ENCODE measurements at regions not wholly inside any gene's neighbourhood (a gene's known extent, or its start where the extent isn't known, plus 50 kb on each side); places are given as distances from the start of the nearest gene placed in this dataset.
"Not testable (repeated sequence)": the region's sequence is repeated elsewhere in the genome, so short reads cannot be mapped to it uniquely, and the experiment has no call there.

DNA sequence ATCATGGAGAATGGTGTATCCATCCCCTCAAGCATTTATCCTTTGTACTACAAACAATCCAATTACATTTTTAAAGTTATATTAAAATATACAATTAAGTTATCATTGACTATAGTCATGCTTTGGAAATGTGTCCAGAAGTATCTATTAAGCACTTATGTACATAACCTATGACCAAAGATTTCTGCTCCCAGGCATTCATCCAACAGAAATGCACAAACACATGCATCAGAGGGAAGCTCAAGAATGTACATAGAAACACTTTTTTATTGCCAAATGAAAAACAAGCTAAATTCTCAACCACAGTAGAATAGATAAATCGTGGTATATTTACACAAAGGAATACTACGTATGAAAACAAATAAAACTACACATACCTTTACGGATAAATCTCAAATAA lies 700.5 kb upstream of the ZNF608 start:
- H3K36me3 ChIP-seq, result no peaks in the 10 kb centered on the region
- DNase-seq, result no peak
- TF ChIP-seq, protein P1, sequence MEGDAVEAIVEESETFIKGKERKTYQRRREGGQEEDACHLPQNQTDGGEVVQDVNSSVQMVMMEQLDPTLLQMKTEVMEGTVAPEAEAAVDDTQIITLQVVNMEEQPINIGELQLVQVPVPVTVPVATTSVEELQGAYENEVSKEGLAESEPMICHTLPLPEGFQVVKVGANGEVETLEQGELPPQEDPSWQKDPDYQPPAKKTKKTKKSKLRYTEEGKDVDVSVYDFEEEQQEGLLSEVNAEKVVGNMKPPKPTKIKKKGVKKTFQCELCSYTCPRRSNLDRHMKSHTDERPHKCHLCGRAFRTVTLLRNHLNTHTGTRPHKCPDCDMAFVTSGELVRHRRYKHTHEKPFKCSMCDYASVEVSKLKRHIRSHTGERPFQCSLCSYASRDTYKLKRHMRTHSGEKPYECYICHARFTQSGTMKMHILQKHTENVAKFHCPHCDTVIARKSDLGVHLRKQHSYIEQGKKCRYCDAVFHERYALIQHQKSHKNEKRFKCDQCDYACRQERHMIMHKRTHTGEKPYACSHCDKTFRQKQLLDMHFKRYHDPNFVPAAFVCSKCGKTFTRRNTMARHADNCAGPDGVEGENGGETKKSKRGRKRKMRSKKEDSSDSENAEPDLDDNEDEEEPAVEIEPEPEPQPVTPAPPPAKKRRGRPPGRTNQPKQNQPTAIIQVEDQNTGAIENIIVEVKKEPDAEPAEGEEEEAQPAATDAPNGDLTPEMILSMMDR (IDR thresholded peaks at IDR 0.05; ENCODE audit: low read depth, low read length), result no peak
- peaks cover 17% of the 10 kb centered on the region for H3K9me3 ChIP-seq (ENCODE audit: severe bottlenecking)
- H3K4me3 ChIP-seq (ENCODE audit: low read depth, low read length), result no peak overlapping the region
- no peak overlapping the region for H3K27ac ChIP-seq
- H3K27me3 ChIP-seq (ENCODE audit: insufficient read depth, low read depth, severe bottlenecking), result no peaks in the 10 kb centered on the region

DNA sequence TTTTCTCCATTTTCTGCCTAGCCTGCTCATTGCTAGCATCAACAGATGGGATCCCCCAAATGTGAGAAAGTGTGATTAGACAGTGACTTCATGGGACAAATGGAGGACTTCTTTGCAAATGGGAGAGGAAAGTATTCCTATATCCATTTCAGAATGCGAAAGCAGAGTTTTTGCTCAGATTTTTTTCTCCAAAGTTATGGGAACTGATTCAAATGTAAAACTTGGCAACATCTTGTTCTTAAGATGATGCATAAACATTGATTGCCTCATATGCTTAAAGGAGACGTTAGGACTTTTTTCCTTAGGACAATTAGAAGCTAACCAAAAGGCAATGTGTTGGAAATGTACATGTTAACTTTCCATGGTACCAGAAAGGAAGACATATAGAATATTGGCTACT lies 704.3 kb upstream of the ZNF608 start:
- TF ChIP-seq, protein P1 (IDR thresholded peaks at IDR 0.05; ENCODE audit: low read depth, low read length), result no peak

DNA sequence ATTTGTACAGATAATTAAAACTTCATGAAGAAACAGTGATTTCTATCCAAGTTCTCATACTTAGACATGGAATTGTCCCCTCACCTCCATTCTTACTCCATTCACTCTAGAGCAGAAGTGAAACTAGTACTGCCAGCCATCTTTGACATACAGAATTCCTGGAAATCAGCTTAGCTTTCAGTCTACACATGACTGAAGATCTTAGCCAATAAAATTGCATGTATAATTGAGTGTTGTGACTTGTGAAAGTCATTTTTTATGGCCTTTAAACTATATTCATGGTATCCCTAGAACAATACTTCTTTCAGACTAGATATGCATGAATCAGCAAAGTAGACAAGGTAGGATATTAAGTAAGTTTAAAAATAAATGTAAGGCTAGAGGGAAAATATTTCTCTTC lies 705.2 kb upstream of the ZNF608 start:
- Histone ChIP-seq H3K4me3 (ENCODE audit: low read depth, low read length) (no peak overlapping the region), H3K36me3 (no peaks in the 10 kb centered on the region), H3K9me3 (ENCODE audit: severe bottlenecking) (no peaks in the 10 kb centered on the region), H3K27ac (no peak overlapping the region; the same call in 1 of the 2 replicates), H3K27me3 (ENCODE audit: insufficient read depth, low read depth, severe bottlenecking) (no peaks in the 10 kb centered on the region)
- no peak for DNase-seq
- TF ChIP-seq, protein P1 (IDR thresholded peaks at IDR 0.05; ENCODE audit: low read depth, low read length), result no peak

More for the DNA sequence above, 704.3 kb upstream of the ZNF608 start:
- Histone ChIP-seq H3K36me3 (no peaks in the 10 kb centered on the region), H3K4me3 (ENCODE audit: low read depth, low read length) (no peak overlapping the region), H3K9me3 (ENCODE audit: severe bottlenecking) (no peaks in the 10 kb centered on the region), H3K27ac (no peak overlapping the region), H3K27me3 (ENCODE audit: insufficient read depth, low read depth, severe bottlenecking) (no peaks in the 10 kb centered on the region)
- no peak for DNase-seq

DNA sequence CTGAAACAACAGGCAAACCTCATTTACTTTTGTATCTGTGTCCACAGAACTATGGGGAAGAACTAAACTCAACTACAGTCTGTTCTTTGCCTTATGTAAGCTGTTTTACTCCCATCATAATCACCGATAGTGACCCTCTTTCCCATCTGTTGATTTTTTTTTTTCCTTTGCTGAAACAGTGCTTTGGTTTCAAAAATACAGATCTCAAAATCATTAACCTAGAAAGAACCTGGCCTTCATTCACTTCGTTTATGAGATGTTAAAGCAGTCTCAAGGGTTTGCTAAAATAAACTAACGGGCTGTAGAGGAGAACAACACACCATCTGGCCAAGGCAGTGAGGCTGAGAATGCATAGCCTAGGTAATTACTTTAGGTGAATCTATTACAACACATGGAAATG lies 706.6 kb upstream of the ZNF608 start:
- Histone ChIP-seq H3K9me3 (ENCODE audit: severe bottlenecking) (peaks cover 8% of the 10 kb centered on the region), H3K4me3 (ENCODE audit: low read depth, low read length) (no peak overlapping the region), H3K36me3 (no peaks in the 10 kb centered on the region), H3K27me3 (ENCODE audit: insufficient read depth, low read depth, severe bottlenecking) (no peaks in the 10 kb centered on the region), H3K27ac (peak overlapping the region; percentile 81)
- TF ChIP-seq, protein P1 (IDR thresholded peaks at IDR 0.05; ENCODE audit: low read depth, low read length), result no peak
- peak; percentile 38 for DNase-seq

DNA sequence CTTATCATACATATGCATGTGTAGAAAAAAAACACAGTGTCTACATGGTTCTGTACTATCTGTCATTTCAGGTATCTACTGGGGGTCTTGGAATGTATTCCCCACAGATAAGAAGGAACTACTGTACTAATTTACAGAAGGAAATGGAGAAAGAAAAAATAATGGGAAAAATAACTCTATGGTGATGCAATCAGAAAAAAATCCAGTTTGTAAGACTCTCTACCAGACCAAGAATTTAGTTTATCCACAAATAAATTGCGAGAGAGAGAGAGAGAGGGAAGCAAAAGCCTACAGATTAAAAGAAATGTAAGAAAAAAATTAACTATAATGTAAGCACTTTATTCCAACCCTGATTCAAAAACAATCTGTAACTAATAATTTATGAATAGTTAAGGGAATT lies 708.6 kb upstream of the ZNF608 start:
- no peak overlapping the region for H3K4me3 ChIP-seq (ENCODE audit: low read depth, low read length)
- no peak overlapping the region for H3K27ac ChIP-seq
- H3K36me3 ChIP-seq, result no peaks in the 10 kb centered on the region
- peaks cover 8% of the 10 kb centered on the region for H3K9me3 ChIP-seq (ENCODE audit: severe bottlenecking)
- H3K27me3 ChIP-seq (ENCODE audit: insufficient read depth, low read depth, severe bottlenecking), result no peaks in the 10 kb centered on the region
- TF ChIP-seq, protein P1 (IDR thresholded peaks at IDR 0.05; ENCODE audit: low read depth, low read length), result no peak
- no peak for DNase-seq

DNA sequence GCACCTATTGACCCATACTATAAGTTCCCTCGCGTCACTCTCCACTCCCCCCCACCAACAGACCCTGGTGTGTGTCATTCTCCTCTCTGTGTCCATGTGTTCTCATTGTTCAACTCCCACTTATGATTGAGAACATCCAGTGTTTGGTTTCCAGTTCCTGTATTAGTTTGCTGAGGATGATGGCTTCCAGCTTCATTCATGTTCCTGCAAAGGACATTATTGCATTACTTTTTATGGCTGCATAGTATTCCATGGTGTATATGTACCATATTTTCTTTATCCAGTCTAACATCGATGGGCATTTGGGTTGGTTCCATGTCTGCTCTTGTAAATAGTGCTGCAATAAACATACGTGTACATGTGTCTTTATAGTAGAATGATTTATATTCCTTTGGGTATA lies 709.6 kb upstream of the ZNF608 start:
- not testable (repeated sequence) for H3K27ac ChIP-seq; H3K9me3 ChIP-seq (ENCODE audit: severe bottlenecking); H3K4me3 ChIP-seq (ENCODE audit: low read depth, low read length); DNase-seq; H3K36me3 ChIP-seq; H3K27me3 ChIP-seq (ENCODE audit: insufficient read depth, low read depth, severe bottlenecking)

Measured in WERI-Rb-1 (cell line).